Astrocyte (in vitro differentiated cells and primary cell): ENCODE measurements at regions not wholly inside any gene's neighbourhood (a gene's known extent, or its start where the extent isn't known, plus 50 kb on each side); places are given as distances from the start of the nearest gene placed in this dataset.

ENCODE experiments used
- DNase-seq: peaks from one replicate; pipeline ENCODE4 v3.0.0-alpha.2; 2010; ENCODE audit warnings: low read depth
- FAIRE-seq: peaks from 2 replicates; lab custom pipeline; 2011; peaks lifted over from hg19 to GRCh38; lab: Jason Lieb, UNC
- H2AFZ ChIP-seq: 2 replicates; pipeline ENCODE4 v1.6.0; 2012; ENCODE audit warnings: low read depth, low read length, inconsistent platforms
- H3K27ac ChIP-seq: 2 replicates; pipeline ENCODE4 v1.5.1; 2011; ENCODE audit warnings: low read depth, low read length, inconsistent platforms
- H3K27me3 ChIP-seq: 2 replicates; pipeline ENCODE4 v1.6.0; 2011; ENCODE audit warnings: low read length, inconsistent platforms; ENCODE audit not compliant: insufficient read depth
- H3K36me3 ChIP-seq: 2 replicates; pipeline ENCODE4 v1.5.1; 2011; ENCODE audit warnings: low read length, inconsistent platforms; ENCODE audit not compliant: insufficient read depth
- H3K4me1 ChIP-seq: 2 replicates; pipeline ENCODE4 v1.5.1; 2011; ENCODE audit warnings: low read length, inconsistent platforms; ENCODE audit not compliant: insufficient read depth
- H3K4me2 ChIP-seq: 2 replicates; pipeline ENCODE4 v1.6.0; 2012; ENCODE audit warnings: low read length, inconsistent platforms
- H3K4me3 ChIP-seq: 2 replicates; pipeline ENCODE4 v1.5.1; 2011; ENCODE audit warnings: low read depth, mild to moderate bottlenecking, low read length, inconsistent platforms; ENCODE audit not compliant: insufficient read depth
- H3K79me2 ChIP-seq: 2 replicates; pipeline ENCODE4 v1.6.0; 2012; ENCODE audit warnings: mild to moderate bottlenecking, low read length, inconsistent platforms; ENCODE audit not compliant: insufficient read depth
- H3K9ac ChIP-seq: 2 replicates; pipeline ENCODE4 v1.6.0; 2012; ENCODE audit warnings: mild to moderate bottlenecking, low read length, inconsistent platforms
- H3K9me3 ChIP-seq: 2 replicates; pipeline ENCODE4 v1.5.1; 2012; ENCODE audit warnings: low read depth, mild to moderate bottlenecking, low read length, inconsistent platforms; ENCODE audit not compliant: insufficient read depth
- H4K20me1 ChIP-seq: 2 replicates; pipeline ENCODE4 v1.6.0; 2012; ENCODE audit warnings: low read length, inconsistent platforms; ENCODE audit not compliant: insufficient read depth
- H3K27ac Mint-ChIP-seq: one replicate; pipeline ENCODE4 v1.8.0; 2021; ENCODE audit warnings: mild to moderate bottlenecking, mixed read lengths; ENCODE audit not compliant: unreplicated experiment
- H3K27me3 Mint-ChIP-seq: one replicate; pipeline ENCODE4 v1.8.0; 2021; ENCODE audit warnings: low read depth, mixed read lengths; ENCODE audit not compliant: unreplicated experiment
- H3K36me3 Mint-ChIP-seq: one replicate; pipeline ENCODE4 v1.8.0; 2021; ENCODE audit warnings: low read depth, mixed read lengths; ENCODE audit not compliant: unreplicated experiment
- H3K4me1 Mint-ChIP-seq: one replicate; pipeline ENCODE4 v1.8.0; 2021; ENCODE audit warnings: low read depth, mixed read lengths; ENCODE audit not compliant: unreplicated experiment
- H3K4me3 Mint-ChIP-seq: one replicate; pipeline ENCODE4 v1.8.0; 2021; ENCODE audit warnings: mild to moderate bottlenecking, moderate library complexity, mixed read lengths; ENCODE audit not compliant: unreplicated experiment
- H3K9me3 Mint-ChIP-seq: one replicate; pipeline ENCODE4 v1.8.0; 2021; ENCODE audit warnings: mild to moderate bottlenecking, mixed read lengths; ENCODE audit not compliant: unreplicated experiment
- CTCF ChIP-seq: IDR thresholded peaks from 2 replicates; pipeline ENCODE4 v1.5.1; 2011; ENCODE audit warnings: low read depth, mild to moderate bottlenecking, inconsistent platforms, low read length, moderate library complexity; ENCODE audit not compliant: insufficient read depth
- EZH2 ChIP-seq: IDR thresholded peaks from 2 replicates; pipeline ENCODE4 v1.6.1; 2012; ENCODE audit warnings: mild to moderate bottlenecking, low read length, inconsistent platforms; ENCODE audit not compliant: insufficient read depth

- Mint-ChIP-seq H3K4me3 (no peak overlapping the region), H3K36me3 (no peaks in the 10 kb centered on the region), H3K27me3 (no peaks in the 10 kb centered on the region), H3K27ac (no peak overlapping the region), H3K4me1 (no peaks in the 10 kb centered on the region), H3K9me3 (peaks cover 2% of the 10 kb centered on the region)
- FAIRE-seq (no peak), DNase-seq (no peak)
- Histone ChIP-seq H3K4me3 (no peak overlapping the region), H3K27ac (no peak overlapping the region), H3K9ac (no peak overlapping the region), H4K20me1 (no peaks in the 10 kb centered on the region), H3K79me2 (no peaks in the 10 kb centered on the region), H2AFZ (no peak overlapping the region), H3K4me2 (no peak overlapping the region), H3K9me3 (no peaks in the 10 kb centered on the region), H3K27me3 (no peaks in the 10 kb centered on the region), H3K4me1 (no peaks in the 10 kb centered on the region), H3K36me3 (no peaks in the 10 kb centered on the region)
- TF ChIP-seq EZH2, result no peak
- no peak for TF ChIP-seq CTCF
These were observed 854.3 kb downstream of the C4orf33 start for GRCh38 chr4:129950217-129950616.

GRCh38 chr4:129966175-129966574 lies 870.2 kb downstream of the C4orf33 start:
- Histone ChIP-seq H3K79me2 (no peaks in the 10 kb centered on the region), H3K36me3 (no peaks in the 10 kb centered on the region), H3K4me2 (no peak overlapping the region), H3K9me3 (no peaks in the 10 kb centered on the region), H3K9ac (no peak overlapping the region), H3K4me1 (no peaks in the 10 kb centered on the region), H4K20me1 (no peaks in the 10 kb centered on the region), H2AFZ (no peak overlapping the region), H3K4me3 (no peak overlapping the region), H3K27ac (no peak overlapping the region), H3K27me3 (no peaks in the 10 kb centered on the region)
- H3K4me3 Mint-ChIP-seq, result no peak overlapping the region
- no peaks in the 10 kb centered on the region for H3K9me3 Mint-ChIP-seq
- no peak for DNase-seq
- no peak for FAIRE-seq
- H3K27me3 Mint-ChIP-seq, result no peaks in the 10 kb centered on the region
- H3K36me3 Mint-ChIP-seq, result no peaks in the 10 kb centered on the region
- no peak overlapping the region for H3K27ac Mint-ChIP-seq
- TF ChIP-seq EZH2 (no peak), CTCF (no peak)
- H3K4me1 Mint-ChIP-seq, result no peaks in the 10 kb centered on the region

GRCh38 chr4:129968366-129968765 lies 872.4 kb downstream of the C4orf33 start:
- Mint-ChIP-seq H3K9me3 (no peaks in the 10 kb centered on the region), H3K27me3 (no peaks in the 10 kb centered on the region), H3K36me3 (no peaks in the 10 kb centered on the region), H3K4me1 (no peaks in the 10 kb centered on the region), H3K27ac (no peak overlapping the region), H3K4me3 (no peak overlapping the region)
- Histone ChIP-seq H3K9me3 (no peaks in the 10 kb centered on the region), H3K27ac (no peak overlapping the region), H3K4me3 (no peak overlapping the region), H3K79me2 (no peaks in the 10 kb centered on the region), H3K4me2 (no peak overlapping the region), H3K9ac (no peak overlapping the region), H3K4me1 (no peaks in the 10 kb centered on the region), H3K27me3 (no peaks in the 10 kb centered on the region), H3K36me3 (no peaks in the 10 kb centered on the region), H2AFZ (no peak overlapping the region), H4K20me1 (no peaks in the 10 kb centered on the region)
- DNase-seq (no peak), FAIRE-seq (no peak)
- TF ChIP-seq CTCF (no peak), EZH2 (no peak)
